ENCODE measurements at regions not wholly inside any gene's neighbourhood (a gene's known extent, or its start where the extent isn't known, plus 50 kb on each side); places are given as distances from the start of the nearest gene placed in this dataset.
A peak's percentile ranks its signal among the peaks of the same experiment; 100 is the strongest.

DNA sequence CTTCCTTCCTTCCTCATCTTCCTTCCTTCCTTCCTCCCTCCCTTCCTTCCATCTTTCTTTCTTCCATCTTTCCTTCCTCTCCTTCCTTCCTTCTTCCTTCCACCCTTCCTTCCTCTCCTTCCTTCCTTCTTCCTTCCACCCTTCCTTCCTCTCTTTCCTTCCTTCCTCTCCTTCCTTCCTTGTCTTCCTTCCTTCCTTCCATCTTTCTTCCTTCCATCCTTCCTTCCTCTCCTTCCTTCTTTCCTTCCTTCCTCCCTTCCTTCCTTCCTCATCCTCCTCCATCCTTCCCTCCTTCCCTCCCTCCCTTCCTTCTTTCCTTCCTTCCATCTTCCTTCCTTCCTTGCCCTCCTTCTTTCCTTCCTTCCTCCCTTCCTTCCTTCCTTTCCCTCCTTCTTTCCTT, 361.4 kb upstream of the TSHZ2 start:
- H2AFZ ChIP-seq (ENCODE audit: low read length): no peak overlapping the region
- FAIRE-seq (no peak), DNase-seq (ENCODE audit: low spot score) (no peak), ATAC-seq (no peak)
- intact Hi-C loops (cut with micrococcal nuclease; ENCODE audit: unreplicated experiment) (no loop called here), in situ Hi-C loops (cut with HindIII; ENCODE audit: extremely low pct_ligation_motif_present, low pct_unique_long_range_greater_than_20kb) (no loop called here)
- no peak overlapping the region for H3K27ac ChIP-seq (ENCODE audit: extremely low read length, insufficient read depth, low read length)
- ChIA-PET CTCF (ENCODE audit: low intra/inter-chr PET ratio, low total read pairs) (no interaction called here), POLR2A (no interaction called here)
- no peak overlapping the region for H3K9ac ChIP-seq (ENCODE audit: insufficient read depth, low read depth, low read length)
- no peak overlapping the region for H3K4me2 ChIP-seq (ENCODE audit: low read depth, low read length)
- no peaks in the 10 kb centered on the region for H3K27me3 ChIP-seq (ENCODE audit: control insufficient read depth in 1 of 2, insufficient read depth in 2 of 2, low read length in 2 of 2)
- H4K20me1 ChIP-seq (ENCODE audit: insufficient read depth, low read length): no peaks in the 10 kb centered on the region
- no peaks in the 10 kb centered on the region for H3K36me3 ChIP-seq (replicated peaks in 1 of 2; ENCODE audit: control insufficient read depth in 1 of 2, insufficient read depth in 2 of 2, low read length in 2 of 2)
- no peaks in the 10 kb centered on the region for H3K79me2 ChIP-seq (ENCODE audit: insufficient read depth, low read length)
- H3K9me3 ChIP-seq (ENCODE audit: low read length): peaks cover 47% of the 10 kb centered on the region
- no TSS peak for BruUV-seq (replicated peaks)
- H3K4me3 ChIP-seq (replicated peaks in 1 of 3; ENCODE audit: insufficient read depth in 1 of 3, low read depth in 2 of 3, low read length in 3 of 3): no peak overlapping the region
- no peaks in the 10 kb centered on the region for H3K4me1 ChIP-seq (ENCODE audit: insufficient read depth, low read length)
- TF ChIP-seq, protein P1, sequence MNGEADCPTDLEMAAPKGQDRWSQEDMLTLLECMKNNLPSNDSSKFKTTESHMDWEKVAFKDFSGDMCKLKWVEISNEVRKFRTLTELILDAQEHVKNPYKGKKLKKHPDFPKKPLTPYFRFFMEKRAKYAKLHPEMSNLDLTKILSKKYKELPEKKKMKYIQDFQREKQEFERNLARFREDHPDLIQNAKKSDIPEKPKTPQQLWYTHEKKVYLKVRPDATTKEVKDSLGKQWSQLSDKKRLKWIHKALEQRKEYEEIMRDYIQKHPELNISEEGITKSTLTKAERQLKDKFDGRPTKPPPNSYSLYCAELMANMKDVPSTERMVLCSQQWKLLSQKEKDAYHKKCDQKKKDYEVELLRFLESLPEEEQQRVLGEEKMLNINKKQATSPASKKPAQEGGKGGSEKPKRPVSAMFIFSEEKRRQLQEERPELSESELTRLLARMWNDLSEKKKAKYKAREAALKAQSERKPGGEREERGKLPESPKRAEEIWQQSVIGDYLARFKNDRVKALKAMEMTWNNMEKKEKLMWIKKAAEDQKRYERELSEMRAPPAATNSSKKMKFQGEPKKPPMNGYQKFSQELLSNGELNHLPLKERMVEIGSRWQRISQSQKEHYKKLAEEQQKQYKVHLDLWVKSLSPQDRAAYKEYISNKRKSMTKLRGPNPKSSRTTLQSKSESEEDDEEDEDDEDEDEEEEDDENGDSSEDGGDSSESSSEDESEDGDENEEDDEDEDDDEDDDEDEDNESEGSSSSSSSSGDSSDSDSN (CRISPR knock-in tag; IDR thresholded peaks at IDR 0.05): no peak
- no peak for TF ChIP-seq MEIS1 (CRISPR knock-in tag; IDR thresholded peaks at IDR 0.05; ENCODE audit: borderline replicate concordance)
- TF ChIP-seq, protein P2, sequence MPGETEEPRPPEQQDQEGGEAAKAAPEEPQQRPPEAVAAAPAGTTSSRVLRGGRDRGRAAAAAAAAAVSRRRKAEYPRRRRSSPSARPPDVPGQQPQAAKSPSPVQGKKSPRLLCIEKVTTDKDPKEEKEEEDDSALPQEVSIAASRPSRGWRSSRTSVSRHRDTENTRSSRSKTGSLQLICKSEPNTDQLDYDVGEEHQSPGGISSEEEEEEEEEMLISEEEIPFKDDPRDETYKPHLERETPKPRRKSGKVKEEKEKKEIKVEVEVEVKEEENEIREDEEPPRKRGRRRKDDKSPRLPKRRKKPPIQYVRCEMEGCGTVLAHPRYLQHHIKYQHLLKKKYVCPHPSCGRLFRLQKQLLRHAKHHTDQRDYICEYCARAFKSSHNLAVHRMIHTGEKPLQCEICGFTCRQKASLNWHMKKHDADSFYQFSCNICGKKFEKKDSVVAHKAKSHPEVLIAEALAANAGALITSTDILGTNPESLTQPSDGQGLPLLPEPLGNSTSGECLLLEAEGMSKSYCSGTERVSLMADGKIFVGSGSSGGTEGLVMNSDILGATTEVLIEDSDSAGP (CRISPR knock-in tag; IDR thresholded peaks at IDR 0.05; ENCODE audit: borderline replicate concordance): no peak
- no peak for TF ChIP-seq MAFK (conservative IDR thresholded peaks at IDR 0.05 in 1 of 2, IDR thresholded peaks at IDR 0.05 in 1 of 2; ENCODE audit: low read length in 2 of 2)
- TF ChIP-seq, protein P3, sequence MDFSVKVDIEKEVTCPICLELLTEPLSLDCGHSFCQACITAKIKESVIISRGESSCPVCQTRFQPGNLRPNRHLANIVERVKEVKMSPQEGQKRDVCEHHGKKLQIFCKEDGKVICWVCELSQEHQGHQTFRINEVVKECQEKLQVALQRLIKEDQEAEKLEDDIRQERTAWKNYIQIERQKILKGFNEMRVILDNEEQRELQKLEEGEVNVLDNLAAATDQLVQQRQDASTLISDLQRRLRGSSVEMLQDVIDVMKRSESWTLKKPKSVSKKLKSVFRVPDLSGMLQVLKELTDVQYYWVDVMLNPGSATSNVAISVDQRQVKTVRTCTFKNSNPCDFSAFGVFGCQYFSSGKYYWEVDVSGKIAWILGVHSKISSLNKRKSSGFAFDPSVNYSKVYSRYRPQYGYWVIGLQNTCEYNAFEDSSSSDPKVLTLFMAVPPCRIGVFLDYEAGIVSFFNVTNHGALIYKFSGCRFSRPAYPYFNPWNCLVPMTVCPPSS (IDR thresholded peaks at IDR 0.05): peak; percentile 95; the same call in 1 of the 2 replicates
- TF ChIP-seq, protein P4, sequence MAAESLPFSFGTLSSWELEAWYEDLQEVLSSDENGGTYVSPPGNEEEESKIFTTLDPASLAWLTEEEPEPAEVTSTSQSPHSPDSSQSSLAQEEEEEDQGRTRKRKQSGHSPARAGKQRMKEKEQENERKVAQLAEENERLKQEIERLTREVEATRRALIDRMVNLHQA (CRISPR knock-in tag; IDR thresholded peaks at IDR 0.05): no peak
- no peak for TF ChIP-seq ZSCAN20 (CRISPR knock-in tag; IDR thresholded peaks at IDR 0.05; ENCODE audit: borderline replicate concordance)
- TF ChIP-seq NCOA1 (CRISPR knock-in tag; IDR thresholded peaks at IDR 0.05): no peak
- no peak for TF ChIP-seq GLI4 (CRISPR knock-in tag; IDR thresholded peaks at IDR 0.05; ENCODE audit: borderline replicate concordance)
- TF ChIP-seq, protein P5, sequence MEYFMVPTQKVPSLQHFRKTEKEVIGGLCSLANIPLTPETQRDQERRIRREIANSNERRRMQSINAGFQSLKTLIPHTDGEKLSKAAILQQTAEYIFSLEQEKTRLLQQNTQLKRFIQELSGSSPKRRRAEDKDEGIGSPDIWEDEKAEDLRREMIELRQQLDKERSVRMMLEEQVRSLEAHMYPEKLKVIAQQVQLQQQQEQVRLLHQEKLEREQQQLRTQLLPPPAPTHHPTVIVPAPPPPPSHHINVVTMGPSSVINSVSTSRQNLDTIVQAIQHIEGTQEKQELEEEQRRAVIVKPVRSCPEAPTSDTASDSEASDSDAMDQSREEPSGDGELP (IDR thresholded peaks at IDR 0.05; ENCODE audit: borderline replicate concordance, low read depth): no peak
- TF ChIP-seq THAP11 (CRISPR knock-in tag; IDR thresholded peaks at IDR 0.05): no peak
- peak; percentile 77; the same call in 1 of the 2 replicates for TF ChIP-seq NONO (IDR thresholded peaks at IDR 0.05)
- TF ChIP-seq NONO (CRISPR knock-in tag; conservative IDR thresholded peaks at IDR 0.05): no peak
- TF ChIP-seq, protein P6, sequence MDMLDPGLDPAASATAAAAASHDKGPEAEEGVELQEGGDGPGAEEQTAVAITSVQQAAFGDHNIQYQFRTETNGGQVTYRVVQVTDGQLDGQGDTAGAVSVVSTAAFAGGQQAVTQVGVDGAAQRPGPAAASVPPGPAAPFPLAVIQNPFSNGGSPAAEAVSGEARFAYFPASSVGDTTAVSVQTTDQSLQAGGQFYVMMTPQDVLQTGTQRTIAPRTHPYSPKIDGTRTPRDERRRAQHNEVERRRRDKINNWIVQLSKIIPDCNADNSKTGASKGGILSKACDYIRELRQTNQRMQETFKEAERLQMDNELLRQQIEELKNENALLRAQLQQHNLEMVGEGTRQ (IDR thresholded peaks at IDR 0.05; ENCODE audit: low read depth, low read length): no peak
- TF ChIP-seq, protein P6 (CRISPR knock-in tag; IDR thresholded peaks at IDR 0.05; ENCODE audit: borderline replicate concordance): no peak
- no peak for TF ChIP-seq ZNF44 (CRISPR knock-in tag; IDR thresholded peaks at IDR 0.05)
- TF ChIP-seq, protein P7, sequence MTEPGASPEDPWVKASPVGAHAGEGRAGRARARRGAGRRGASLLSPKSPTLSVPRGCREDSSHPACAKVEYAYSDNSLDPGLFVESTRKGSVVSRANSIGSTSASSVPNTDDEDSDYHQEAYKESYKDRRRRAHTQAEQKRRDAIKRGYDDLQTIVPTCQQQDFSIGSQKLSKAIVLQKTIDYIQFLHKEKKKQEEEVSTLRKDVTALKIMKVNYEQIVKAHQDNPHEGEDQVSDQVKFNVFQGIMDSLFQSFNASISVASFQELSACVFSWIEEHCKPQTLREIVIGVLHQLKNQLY (CRISPR knock-in tag; IDR thresholded peaks at IDR 0.05): no peak
